HG02571 (cell line): ENCODE measurements at regions not wholly inside any gene's neighbourhood (a gene's known extent, or its start where the extent isn't known, plus 50 kb on each side); places are given as distances from the start of the nearest gene placed in this dataset.

Experiments used
- ATAC-seq: cut with Tn5 transposase; IDR thresholded peaks from one replicate; pipeline ENCODE4 v1.9.1; 2021; ENCODE audit warnings: mild to moderate bottlenecking, moderate library complexity; ENCODE audit not compliant: unreplicated experiment

DNA sequence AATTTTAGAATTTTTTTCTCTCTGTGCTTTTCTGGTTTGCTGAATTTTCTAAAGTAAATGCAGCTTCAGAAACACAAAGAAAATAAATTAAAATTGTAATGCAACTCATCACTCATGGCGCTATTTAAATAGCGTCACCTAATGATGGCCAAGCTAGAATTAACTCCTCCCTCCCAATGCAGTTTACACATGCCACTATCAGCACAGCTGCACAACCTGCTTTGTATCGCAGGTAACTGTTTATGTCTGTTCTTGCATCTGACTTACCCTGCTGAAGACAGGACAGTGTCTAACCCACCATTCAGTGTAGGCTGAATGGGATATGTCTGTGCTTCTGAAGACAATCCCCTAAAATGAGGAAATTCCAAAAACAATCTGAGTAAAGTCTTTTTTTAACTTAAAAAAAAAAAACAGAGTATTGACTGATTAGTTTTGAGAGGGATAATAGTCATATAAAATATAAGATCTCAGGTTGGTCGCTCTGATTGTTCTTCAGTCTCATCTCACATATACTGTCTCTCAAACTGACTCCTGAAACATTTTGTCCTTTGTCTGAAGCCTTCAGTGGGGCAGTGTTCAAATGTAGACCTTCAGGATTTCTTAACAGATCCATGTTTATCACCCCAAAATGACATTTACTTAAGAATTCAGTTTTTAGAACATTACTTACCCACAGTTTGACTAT is 271.4 kb downstream of the ZEB2 start:
- ATAC-seq: no peak

DNA sequence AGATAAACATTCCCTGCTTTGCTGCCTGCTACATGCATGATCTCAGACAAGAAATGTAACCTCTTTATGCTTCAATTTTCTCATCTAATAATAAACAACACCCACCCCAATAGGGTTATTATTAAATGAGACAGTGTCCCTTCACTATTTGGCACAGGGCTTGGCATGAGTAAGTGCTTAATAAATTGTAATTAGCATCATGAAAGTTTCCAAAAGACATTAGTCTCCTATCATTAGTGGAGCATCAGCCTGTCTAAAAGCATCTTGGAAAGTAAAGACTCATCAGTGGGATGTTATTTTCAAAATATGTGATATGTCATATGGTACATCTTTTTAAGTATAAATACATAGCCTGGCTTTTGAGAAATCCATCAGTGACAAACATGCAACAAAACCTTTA is 275.0 kb downstream of the ZEB2 start:
- no peak for ATAC-seq

DNA sequence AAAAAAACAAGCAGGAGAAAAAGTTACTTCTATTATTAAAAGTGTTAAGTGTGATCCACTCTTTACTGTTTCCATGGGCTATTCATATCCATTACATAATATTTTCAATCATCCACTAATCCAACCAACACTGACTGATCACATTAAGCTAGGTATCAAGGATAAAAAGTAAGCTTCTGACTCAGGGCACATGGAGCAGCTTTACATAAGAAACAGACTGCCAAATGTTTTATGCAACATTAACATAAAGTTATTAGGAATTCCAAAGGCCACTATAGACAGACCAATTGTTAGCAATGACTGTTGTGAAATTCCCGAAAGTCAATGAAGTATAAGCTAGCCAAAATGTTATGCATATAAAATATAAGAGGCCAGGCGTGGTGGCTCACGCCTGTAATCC is 277.6 kb downstream of the ZEB2 start:
- ATAC-seq: no peak

DNA sequence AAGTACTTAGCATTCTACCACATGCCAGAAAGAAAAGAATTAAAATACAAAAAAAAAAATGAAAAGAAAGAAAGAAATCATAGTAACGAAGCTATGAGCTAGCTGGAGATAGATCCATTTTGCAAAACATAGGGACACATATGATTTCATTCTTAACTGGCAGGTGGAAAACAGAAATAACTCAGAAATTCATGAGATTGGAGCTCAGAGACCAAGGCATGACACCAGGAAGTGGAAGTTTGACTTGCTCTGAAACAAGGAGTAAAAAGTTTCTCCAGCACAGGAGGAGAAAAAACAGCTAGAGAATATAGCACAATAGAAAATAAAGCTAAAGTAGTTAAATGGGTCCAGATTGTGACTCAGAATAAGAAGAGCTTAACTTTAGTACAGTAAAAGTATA is 278.1 kb downstream of the ZEB2 start:
- no peak for ATAC-seq

DNA sequence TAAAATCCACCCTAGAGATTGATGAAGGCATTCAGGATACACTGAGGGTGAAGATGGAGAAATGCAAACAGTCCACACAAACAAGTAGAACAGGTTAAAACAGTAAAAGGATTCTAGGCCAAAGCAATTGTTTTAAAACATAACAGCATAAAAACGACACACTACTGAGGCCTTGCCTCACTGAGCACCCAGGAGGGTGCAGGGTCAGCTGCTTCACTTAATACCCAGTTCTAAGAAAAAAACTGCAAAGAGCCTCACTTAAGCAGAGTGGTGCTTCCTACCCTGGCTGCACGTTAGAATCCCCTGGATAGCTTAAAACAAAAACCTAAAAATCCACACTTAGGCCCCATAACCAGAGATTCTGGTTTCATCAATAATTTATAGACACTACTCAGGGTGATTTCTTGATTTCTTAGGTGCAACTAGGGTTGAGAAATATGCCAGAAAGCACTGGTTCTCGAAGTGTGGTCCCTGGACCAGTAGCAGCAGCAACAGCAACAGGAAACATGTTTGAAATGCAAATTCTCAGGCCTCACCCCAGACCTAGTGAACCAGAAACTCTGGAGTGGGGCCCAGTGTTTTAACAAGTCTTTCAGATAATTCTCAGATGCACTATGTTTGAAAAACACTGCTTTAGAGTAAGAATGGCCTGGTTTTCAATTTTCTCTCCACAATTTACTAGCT is 279.1 kb downstream of the ZEB2 start:
- ATAC-seq: peak; percentile 82

DNA sequence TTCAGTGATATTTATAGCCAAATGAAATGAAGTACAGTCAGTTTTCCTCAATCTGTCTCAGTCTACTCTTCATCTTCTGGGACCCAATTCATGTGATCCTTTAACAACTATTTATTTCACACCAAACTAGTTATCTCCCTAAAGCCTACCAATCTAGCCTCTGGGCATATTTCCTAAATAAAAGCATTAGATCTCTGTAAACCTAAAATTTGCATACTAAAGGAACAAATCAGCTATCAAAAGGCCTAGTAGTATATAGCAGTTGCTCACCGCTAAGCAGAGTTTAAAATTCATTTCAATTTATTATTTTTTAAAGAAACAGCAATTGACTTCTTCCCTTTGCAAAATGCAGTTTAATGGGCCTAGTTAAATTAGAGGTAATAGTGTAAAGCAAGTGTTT is 280.2 kb downstream of the ZEB2 start:
- no peak for ATAC-seq

DNA sequence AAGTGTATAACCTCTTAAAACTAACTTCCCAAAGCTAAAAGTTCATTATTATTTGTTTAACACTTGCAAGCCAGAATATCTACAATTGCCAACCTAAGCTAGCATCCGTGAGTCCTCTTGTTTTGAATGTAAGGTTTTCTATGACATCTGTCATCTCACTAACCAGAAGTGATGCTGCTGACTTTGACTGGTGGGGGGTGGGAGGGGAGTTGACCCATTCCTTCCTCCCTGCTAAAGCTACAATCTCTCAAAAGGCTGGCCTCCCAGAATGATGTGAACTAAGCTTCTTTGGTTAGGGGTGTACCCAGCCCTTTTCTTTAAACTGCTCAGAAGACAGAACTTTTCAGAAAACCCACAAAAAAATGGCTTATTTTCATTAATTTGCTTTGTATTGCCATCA is 280.6 kb downstream of the ZEB2 start:
- ATAC-seq: no peak

DNA sequence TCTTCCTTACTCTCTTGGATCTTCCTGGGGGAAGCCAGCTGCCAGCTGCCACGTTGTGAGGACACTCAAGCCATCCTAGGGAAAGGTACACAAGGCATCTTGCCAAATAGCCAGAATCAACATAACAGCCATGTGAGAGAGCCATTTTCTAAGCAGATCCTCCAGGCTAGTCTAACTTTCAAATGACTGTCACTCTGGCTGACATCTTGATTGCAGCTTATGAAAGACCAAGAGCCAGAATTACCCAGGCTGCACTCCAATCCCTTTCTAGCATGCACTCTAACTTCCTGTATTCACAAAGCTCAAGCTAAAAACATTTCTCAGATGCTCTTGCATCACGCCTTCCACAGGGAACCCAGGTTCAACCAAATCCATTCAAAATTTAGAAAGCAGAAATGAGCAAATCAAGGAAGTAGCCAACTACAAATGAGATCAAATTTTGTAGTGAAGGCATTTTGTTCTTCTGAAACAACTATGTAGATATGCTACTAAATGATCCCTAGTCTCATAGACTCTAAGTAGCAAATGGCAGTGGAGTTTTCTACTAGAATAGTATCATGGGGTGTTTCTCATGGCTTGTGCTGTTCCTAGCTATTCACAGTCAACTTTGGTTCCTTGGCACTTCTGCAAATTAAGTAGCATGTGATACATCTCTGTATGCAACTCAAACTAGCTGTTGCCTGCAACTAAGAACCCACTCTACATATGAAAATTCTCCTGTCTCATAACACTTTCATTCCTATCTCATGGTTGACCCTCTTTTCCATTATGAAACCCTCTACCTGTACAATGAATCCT is 281.9 kb downstream of the ZEB2 start:
- ATAC-seq: no peak

DNA sequence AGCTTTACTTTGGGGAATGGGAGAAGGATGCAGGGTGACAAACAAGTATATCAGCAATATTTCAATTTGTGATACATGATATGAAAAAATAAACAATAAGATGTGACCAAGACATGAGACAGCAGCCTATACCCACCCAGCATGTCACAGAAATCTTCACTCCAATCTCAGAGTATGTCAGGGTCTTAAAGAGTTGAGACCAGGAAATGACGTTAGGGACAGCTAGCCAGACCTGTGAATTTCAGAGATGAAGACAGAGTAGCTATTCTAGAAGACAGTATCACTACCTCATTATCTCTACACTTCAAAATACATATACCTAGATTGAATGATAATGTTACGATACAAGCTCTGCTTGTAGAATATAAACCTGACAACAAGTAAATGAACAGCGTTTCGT is 282.8 kb downstream of the ZEB2 start:
- no peak for ATAC-seq

DNA sequence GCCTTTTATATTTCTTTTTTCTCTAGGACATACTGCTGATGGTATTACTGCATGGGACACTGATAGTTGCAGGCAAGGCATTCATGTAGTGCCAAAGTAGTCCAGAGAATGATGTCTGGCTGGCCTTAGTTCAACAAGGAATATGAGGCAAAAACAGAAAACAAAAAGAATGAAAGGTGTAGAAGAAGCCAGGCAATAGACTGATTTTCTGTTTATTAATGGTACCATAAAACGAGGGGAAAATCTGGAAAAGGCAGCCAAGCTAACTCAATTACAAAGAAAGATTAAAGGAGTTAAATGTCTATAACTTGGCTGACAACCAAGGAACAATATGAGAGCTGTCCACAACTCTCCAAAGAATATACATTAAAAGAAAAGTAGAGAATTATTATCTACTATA is 284.9 kb downstream of the ZEB2 start:
- no peak for ATAC-seq

DNA sequence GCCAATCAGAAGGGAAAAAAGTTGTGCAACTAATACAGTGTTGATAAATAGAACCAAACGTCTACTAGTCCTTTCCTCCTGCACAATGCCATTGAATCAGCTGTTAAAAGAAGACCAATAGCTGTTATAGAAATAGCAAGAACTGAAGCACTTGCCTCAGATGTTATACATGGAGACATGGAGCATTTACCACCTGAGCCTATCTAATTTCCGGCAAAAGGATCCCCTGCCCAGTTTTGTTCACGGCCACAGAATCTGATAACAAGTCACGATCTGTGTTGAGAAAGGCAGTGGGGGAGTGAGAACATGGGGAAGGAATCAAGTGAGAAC is 285.4 kb downstream of the ZEB2 start:
- no peak for ATAC-seq

DNA sequence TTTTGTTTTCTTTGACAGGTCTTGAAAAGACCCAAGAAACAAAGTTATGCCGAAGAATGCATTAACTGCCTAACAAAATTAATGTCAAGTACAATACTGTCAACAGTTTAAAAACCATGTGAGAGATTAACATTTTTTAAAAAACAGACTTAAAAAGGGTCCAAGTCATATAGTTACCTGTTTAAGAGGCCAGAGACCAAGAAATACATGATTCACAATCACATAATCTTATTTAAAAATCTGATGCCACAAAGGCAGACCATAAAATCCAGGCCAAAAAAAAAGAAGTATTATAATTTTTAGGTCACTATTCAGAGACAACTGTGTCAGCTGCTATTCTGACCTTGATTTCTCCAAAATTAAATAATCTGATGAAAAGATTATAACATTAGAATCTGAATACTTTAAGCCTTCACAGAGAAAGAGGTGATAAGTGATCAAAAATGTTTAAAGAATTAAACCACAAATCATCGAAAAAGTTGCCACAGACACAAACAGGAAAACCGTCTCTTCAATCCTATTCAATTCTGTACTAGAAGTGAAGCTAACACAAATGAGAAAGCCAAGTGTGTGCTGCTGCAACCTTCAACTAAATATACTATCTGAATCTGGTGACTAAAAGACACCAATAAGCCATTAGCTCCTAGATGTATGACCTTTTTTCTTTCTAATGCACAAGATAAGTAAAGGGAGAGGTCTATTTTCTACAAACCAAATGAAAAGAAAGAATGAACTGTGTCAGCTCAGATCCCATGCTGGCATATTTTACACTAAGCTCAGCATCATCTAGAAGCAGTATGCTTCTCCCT is 286.0 kb downstream of the ZEB2 start:
- ATAC-seq: no peak

DNA sequence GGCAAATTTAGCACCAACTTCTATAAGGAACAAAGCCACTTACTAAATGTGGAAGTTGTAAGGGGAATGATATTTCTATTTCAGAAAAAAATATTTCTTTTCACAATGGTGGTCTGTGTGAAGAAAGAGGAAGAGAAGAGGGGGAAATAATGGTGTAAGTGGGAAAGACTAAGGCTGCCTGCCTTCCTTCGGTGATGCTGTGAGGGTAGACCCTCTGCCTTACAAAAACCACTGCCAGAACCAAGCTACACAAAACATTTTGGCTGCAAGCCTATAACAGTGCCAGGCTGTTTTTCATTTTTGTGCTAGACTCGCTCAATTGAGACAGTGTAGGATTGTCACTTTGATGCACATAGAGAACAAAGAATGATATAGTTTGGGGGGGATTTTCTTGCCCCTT is 286.6 kb downstream of the ZEB2 start:
- no peak for ATAC-seq

DNA sequence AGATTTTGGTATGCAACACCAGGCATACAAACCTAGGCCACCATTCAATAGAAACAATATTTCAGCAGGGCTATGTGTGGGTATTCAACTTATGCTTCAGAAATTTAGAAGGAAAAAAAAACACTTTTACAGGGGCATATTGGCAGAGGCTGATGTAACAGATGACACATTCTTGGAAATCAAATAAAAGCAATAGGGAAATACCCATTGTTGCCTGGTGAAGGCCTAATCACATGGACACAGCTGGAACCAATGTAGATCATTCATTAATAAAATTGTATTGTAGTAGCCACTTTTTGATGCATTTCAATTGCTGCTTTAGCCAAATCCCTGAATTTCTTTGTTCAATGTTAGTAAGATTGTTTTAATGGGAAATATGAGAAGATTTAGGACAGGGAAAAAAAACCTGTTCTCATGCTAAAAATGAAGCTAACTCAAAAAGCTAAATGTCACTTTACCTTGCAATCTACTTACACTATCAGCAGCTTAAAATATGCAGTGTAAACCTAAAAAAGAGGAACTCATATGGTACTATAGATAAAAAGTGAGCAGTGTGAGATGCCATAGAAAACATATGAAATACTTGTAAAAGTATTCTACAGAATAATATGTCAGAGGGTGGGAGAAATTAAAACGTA is 289.4 kb downstream of the ZEB2 start:
- no peak for ATAC-seq

DNA sequence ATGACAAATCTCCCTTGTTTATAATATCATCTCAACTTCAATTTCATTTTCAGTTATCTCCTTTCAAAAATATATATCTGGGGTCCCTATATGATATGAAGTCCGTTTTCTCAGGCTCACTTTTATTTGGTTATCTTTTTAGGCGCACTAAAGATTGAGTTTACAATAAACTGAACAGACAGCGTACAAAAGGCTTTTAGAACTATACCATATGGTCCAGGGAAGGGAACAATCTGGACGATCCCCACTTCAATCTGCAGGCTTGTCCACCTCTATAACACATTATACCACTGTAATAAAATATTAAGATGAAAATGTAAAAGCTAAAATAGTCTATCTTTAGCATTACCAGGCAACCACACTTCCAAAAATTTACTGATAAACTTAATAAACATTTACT is 289.9 kb downstream of the ZEB2 start:
- no peak for ATAC-seq

DNA sequence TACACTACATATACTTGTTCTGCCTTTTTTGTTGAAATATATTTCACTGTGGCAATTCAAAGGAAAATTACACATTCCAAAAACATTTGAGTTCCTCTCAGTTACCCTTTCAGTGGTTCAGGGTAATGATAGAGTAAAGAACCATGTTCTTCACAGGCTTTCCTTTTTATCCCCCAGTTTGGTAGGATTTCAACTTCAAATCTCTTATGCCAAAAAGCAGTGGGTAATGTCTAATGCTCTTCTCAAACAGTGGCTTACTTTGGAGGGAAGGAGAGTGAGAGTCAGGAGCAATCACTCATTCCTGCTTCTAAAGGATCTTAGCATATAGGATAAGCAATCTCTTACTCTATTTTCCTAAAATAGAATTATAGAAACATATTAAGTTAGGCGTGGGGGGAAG is 290.6 kb downstream of the ZEB2 start:
- ATAC-seq: no peak

DNA sequence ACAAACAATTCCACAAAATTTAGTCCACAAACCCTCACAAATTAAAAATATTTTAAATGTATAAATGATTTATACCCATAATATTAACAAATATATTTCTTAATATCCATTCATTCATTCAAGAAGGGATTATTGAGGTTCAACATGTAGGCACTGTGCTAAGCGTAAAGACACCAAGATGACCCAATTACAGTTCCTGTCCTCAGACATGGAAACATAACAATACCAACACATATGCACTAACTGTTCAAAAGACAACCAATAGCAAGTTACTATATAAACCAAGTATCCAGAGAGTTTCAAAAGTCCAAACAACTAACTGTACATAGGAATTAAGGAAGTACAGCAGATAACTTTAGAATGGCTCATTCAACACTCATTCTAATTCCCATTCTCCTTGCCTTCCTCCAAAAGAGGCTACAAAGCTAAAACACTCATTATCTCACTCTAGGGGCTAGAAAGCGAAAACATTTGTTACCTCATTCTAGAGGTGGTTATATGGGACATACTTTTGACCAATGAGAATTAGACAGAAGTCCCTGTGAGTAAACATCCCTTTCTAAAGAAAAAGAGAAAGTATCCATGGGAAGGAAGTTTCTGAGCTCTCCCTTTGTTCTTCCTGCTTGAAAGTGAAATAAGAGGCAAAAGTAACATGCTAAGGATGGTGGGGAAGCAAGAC is 292.4 kb downstream of the ZEB2 start:
- no peak for ATAC-seq

DNA sequence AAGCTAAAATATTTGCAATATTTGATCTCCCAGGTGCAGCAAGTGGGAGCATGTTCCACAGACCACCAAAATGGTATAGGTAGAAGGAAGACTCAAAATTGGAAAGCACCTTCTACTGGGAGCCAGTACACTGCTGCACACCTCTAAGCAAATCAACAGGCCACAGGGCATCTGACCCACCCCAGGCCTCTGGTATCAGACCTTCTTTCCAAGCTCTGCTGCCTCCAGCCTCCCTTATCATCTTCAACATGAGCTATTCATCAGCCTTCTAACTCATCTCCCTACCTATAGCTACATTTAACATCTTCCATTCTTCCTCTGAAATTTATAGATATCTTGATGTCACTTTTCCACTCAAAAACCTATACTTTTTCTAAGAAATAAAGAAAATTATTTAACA is 294.8 kb downstream of the ZEB2 start:
- no peak for ATAC-seq

DNA sequence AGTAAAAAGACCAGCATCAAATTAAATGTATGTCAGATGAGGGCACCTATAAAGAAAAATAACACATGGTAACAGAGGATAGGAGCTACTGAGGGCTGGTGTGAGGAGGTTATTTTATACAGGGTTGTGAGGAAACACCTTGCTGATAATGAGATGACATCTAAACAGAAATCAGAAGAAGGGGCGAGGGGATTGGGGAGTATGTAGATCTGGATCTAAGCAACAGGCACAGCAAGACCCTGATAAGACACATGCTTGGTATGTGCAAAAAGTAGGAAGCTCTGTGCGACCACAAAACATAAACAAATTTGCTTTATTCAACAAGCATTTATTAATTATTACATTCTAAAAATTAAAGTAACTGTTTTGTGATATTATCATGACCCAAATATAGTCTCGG is 295.4 kb downstream of the ZEB2 start:
- ATAC-seq: no peak

DNA sequence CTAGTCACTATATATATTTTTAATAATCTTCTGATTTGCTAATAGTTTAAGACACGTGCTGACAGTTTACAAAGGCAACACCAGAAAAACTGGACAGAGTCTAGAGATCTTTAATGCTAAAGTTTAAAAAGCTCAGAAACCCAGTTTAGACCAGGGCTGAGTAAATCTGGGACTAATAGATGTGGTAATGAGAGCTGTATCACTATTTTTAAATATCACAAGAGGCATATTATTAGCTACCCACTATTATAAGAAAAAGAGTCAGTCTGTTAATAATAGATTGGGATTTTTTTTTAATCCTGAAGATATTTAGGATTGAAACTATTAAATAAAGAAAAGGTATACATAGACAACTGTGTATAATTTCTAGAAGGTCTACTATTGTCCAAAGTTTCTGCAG is 299.9 kb downstream of the ZEB2 start:
- no peak for ATAC-seq
